ENCODE measurements at regions not wholly inside any gene's neighbourhood (a gene's known extent, or its start where the extent isn't known, plus 50 kb on each side); places are given as distances from the start of the nearest gene placed in this dataset.

DNA sequence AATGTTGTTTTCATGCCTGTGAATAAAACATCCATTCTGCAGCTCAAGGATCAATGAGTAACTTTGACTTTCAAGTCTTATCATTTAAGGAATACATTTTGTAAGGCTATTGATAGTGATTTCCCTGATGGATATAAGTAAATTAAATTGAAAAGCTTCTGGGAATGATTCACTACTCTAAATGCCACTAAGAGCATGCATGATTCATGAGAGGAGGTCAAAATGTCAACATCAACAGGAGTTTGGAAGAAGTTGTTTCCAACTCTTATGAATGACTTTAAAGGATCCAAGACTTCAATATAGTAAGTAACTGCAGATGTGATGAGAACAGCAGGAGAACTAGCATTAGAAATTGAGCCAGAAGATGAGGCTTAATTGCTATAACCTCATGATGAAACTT is 1487.3 kb downstream of the PCDH7 start:
- TF ChIP-seq EZH2 (IDR thresholded peaks at IDR 0.05; ENCODE audit: insufficient read depth, poor library complexity, severe bottlenecking) (no peak), EZH2phosphoT487 (IDR thresholded peaks at IDR 0.05; ENCODE audit: insufficient read depth, low read depth) (no peak)
